PC-3 (cell line): ENCODE measurements at regions not wholly inside any gene's neighbourhood (a gene's known extent, or its start where the extent isn't known, plus 50 kb on each side); places are given as distances from the start of the nearest gene placed in this dataset.
"Not testable (repeated sequence)": the region's sequence is repeated elsewhere in the genome, so short reads cannot be mapped to it uniquely, and the experiment has no call there.

Source experiments
- ATAC-seq: fragments of 200-7000 bp; cut with Tn5 transposase; 2 replicates; pipeline ENCODE4 v1.9.1; 2020; ENCODE audit warnings: mild to moderate bottlenecking, moderate library complexity
- BruUV-seq: library from RNA; stranded (reverse); fragments of 400-500 nt; replicated peaks from 2 replicates; lab custom pipeline; 2021; lab: Mats Ljungman, UMichigan
- CTCF ChIA-PET: fragments of 300-600 bp; sonication (Branson Sonifier 250); formaldehyde crosslinking; loops from one replicate; lab custom pipeline; 2022; ENCODE audit warnings: antibody characterized with exemption; lab: Charles Lee
- POLR2A ChIA-PET: fragments of 300-600 bp; sonication (Branson Sonifier 250); formaldehyde crosslinking; loops from one replicate; lab custom pipeline; 2022; ENCODE audit warnings: antibody characterized with exemption; ENCODE audit not compliant: unreplicated experiment; lab: Charles Lee
- DNase-seq: peaks from one replicate; pipeline ENCODE4 v3.0.0-alpha.2; 2015
- H2AFZ ChIP-seq: fragments of 300-600 bp; sonication (generic); 2 replicates; pipeline ENCODE4 v1.6.0; 2016; ENCODE audit warnings: antibody characterized with exemption, low read length
- H3F3A ChIP-seq: fragments of 300-600 bp; sonication (generic); one replicate; pipeline ENCODE4 v1.6.0; 2017; ENCODE audit warnings: antibody characterized with exemption, low read length, control low read depth, mild to moderate bottlenecking; ENCODE audit not compliant: unreplicated experiment
- H3K27ac ChIP-seq: fragments of 300-600 bp; sonication (generic); 2 replicates; pipeline ENCODE4 v1.5.1; 2016; ENCODE audit warnings: mild to moderate bottlenecking, low read length
- H3K27me3 ChIP-seq: fragments of 300-600 bp; sonication (generic); 2 replicates; pipeline ENCODE4 v1.6.1; 2016; ENCODE audit warnings: low read length, mixed read lengths
- H3K36me3 ChIP-seq: fragments of 300-600 bp; sonication (generic); 2 replicates; pipeline ENCODE4 v1.6.1; 2016; ENCODE audit warnings: low read depth, mixed run types, low read length, mixed read lengths
- H3K4me1 ChIP-seq: fragments of 300-600 bp; sonication (generic); 2 replicates; pipeline ENCODE4 v1.5.1; 2016; ENCODE audit warnings: low read length; ENCODE audit not compliant: insufficient read depth
- H3K4me2 ChIP-seq: fragments of 300-600 bp; sonication (generic); 2 replicates; pipeline ENCODE4 v1.6.0; 2016; ENCODE audit warnings: low read length
- H3K4me3 ChIP-seq: fragments of 300-600 bp; sonication (generic); 2 replicates; pipeline ENCODE4 v1.5.1; 2016; ENCODE audit warnings: mild to moderate bottlenecking, low read length, mixed read lengths
- H3K79me2 ChIP-seq: fragments of 300-600 bp; sonication (generic); 2 replicates; pipeline ENCODE4 v1.6.1; 2017; ENCODE audit warnings: low read length, mixed read lengths
- H3K9ac ChIP-seq: fragments of 300-600 bp; sonication (generic); 2 replicates; pipeline ENCODE4 v1.6.0; 2016; ENCODE audit warnings: mild to moderate bottlenecking, low read length
- H3K9me2 ChIP-seq: fragments of 300-600 bp; sonication (generic); replicated peaks from 2 replicates; pipeline ENCODE4 v1.6.1; 2016; ENCODE audit warnings: mixed run types, low read length, mixed read lengths
- H3K9me3 ChIP-seq: fragments of 300-600 bp; sonication (generic); 2 replicates; pipeline ENCODE4 v1.6.1; 2016; ENCODE audit warnings: low read length, mixed read lengths
- H4K20me1 ChIP-seq: fragments of 300-600 bp; sonication (generic); 2 replicates; pipeline ENCODE4 v1.6.1; 2016; ENCODE audit warnings: low read length, mixed read lengths
- CTCF ChIP-seq: fragments of 300-600 bp; sonication (generic); conservative IDR thresholded peaks from 2 replicates; pipeline ENCODE4 v1.5.1; 2017; ENCODE audit warnings: antibody characterized with exemption, low read depth, mild to moderate bottlenecking, low read length
- EZH2 ChIP-seq: fragments of 300-600 bp; sonication (generic); IDR thresholded peaks from one replicate; pipeline ENCODE4 v1.6.1; 2017; ENCODE audit warnings: antibody characterized with exemption, mild to moderate bottlenecking, low read length; ENCODE audit not compliant: unreplicated experiment
- EZH2phosphoT487 ChIP-seq: fragments of 300-600 bp; sonication (generic); IDR thresholded peaks from 2 replicates; pipeline ENCODE4 v1.6.1; 2018; ENCODE audit warnings: mild to moderate bottlenecking, antibody characterized with exemption, low read length, borderline replicate concordance
- intact Hi-C: fragments of 100-400 bp; cut with micrococcal nuclease; formaldehyde crosslinking; loops from 2 replicates; pipeline ENCODE4 v1.9.0; 2023

- no peaks in the 10 kb centered on the region for H3K9me2 ChIP-seq
- H3K9me3 ChIP-seq: no peaks in the 10 kb centered on the region
- H3K4me2 ChIP-seq: no peak overlapping the region
- H3K27ac ChIP-seq: no peak overlapping the region
- H3K36me3 ChIP-seq: no peaks in the 10 kb centered on the region
- no peak overlapping the region for H3K4me3 ChIP-seq
- TF ChIP-seq CTCF (no peak), EZH2phosphoT487 (no peak), EZH2 (no peak)
- H3K27me3 ChIP-seq: no peaks in the 10 kb centered on the region
- no peaks in the 10 kb centered on the region for H3K79me2 ChIP-seq
- ATAC-seq: no peak
- DNase-seq: no peak
- H4K20me1 ChIP-seq: no peaks in the 10 kb centered on the region
- H3K9ac ChIP-seq: no peak overlapping the region
- no peak overlapping the region for H2AFZ ChIP-seq
- ChIA-PET POLR2A (no interaction called here), CTCF (no interaction called here)
- no TSS peak for BruUV-seq
- intact Hi-C loops: no loop called here
- no peaks in the 10 kb centered on the region for H3K4me1 ChIP-seq
- no peaks in the 10 kb centered on the region for H3F3A ChIP-seq
Measured at GRCh38 chr4:19214591-19215186, 1037.0 kb upstream of the SLIT2 start.

- BruUV-seq: no TSS peak
- no peak overlapping the region for H3K4me2 ChIP-seq
- H3K27ac ChIP-seq: no peak overlapping the region
- no peaks in the 10 kb centered on the region for H3K9me3 ChIP-seq
- H3K27me3 ChIP-seq: no peaks in the 10 kb centered on the region
- H3F3A ChIP-seq: no peaks in the 10 kb centered on the region
- DNase-seq: no peak
- no peak overlapping the region for H2AFZ ChIP-seq
- ChIA-PET POLR2A (no interaction called here), CTCF (no interaction called here)
- no peak overlapping the region for H3K4me3 ChIP-seq
- intact Hi-C loops: no loop called here
- no peaks in the 10 kb centered on the region for H3K79me2 ChIP-seq
- ATAC-seq: no peak
- no peak overlapping the region for H3K9ac ChIP-seq
- no peaks in the 10 kb centered on the region for H3K36me3 ChIP-seq
- no peak for TF ChIP-seq EZH2phosphoT487
- no peak for TF ChIP-seq CTCF
- TF ChIP-seq EZH2: no peak
- no peaks in the 10 kb centered on the region for H3K4me1 ChIP-seq
- H3K9me2 ChIP-seq: no peaks in the 10 kb centered on the region
- H4K20me1 ChIP-seq: no peaks in the 10 kb centered on the region
Measured at GRCh38 chr4:19213388-19213787, 1038.3 kb upstream of the SLIT2 start.

- Histone ChIP-seq H3K36me3 (no peaks in the 10 kb centered on the region), H3K27me3 (no peaks in the 10 kb centered on the region), H3K4me3 (no peak overlapping the region), H3K79me2 (no peaks in the 10 kb centered on the region), H3K9me2 (no peaks in the 10 kb centered on the region), H3K27ac (no peak overlapping the region), H3K9me3 (no peaks in the 10 kb centered on the region), H3K4me2 (no peak overlapping the region), H3K9ac (no peak overlapping the region), H3F3A (no peaks in the 10 kb centered on the region), H2AFZ (no peak overlapping the region), H3K4me1 (no peaks in the 10 kb centered on the region), H4K20me1 (no peaks in the 10 kb centered on the region)
- no peak for DNase-seq
- intact Hi-C loops: no loop called here
- ATAC-seq: no peak
- CTCF ChIA-PET: no interaction called here
- POLR2A ChIA-PET: no interaction called here
- no peak for TF ChIP-seq EZH2phosphoT487
- TF ChIP-seq CTCF: no peak
- TF ChIP-seq EZH2: no peak
- BruUV-seq: no TSS peak
Measured at GRCh38 chr4:19205853-19206252, 1045.9 kb upstream of the SLIT2 start.

GRCh38 chr4:19197838-19198237, 1053.9 kb upstream of the SLIT2 start:
- BruUV-seq, CTCF ChIA-PET, H3K79me2 ChIP-seq, H3K4me1 ChIP-seq, ATAC-seq, DNase-seq, H3K4me3 ChIP-seq, POLR2A ChIA-PET, H3K9ac ChIP-seq, H2AFZ ChIP-seq, H3K9me2 ChIP-seq, H3F3A ChIP-seq, H3K27ac ChIP-seq, H3K9me3 ChIP-seq, H3K27me3 ChIP-seq, H4K20me1 ChIP-seq, H3K4me2 ChIP-seq, H3K36me3 ChIP-seq, intact Hi-C loops: not testable (repeated sequence)
